ENCODE measurements at regions not wholly inside any gene's neighbourhood (a gene's known extent, or its start where the extent isn't known, plus 50 kb on each side); places are given as distances from the start of the nearest gene placed in this dataset.

DNA sequence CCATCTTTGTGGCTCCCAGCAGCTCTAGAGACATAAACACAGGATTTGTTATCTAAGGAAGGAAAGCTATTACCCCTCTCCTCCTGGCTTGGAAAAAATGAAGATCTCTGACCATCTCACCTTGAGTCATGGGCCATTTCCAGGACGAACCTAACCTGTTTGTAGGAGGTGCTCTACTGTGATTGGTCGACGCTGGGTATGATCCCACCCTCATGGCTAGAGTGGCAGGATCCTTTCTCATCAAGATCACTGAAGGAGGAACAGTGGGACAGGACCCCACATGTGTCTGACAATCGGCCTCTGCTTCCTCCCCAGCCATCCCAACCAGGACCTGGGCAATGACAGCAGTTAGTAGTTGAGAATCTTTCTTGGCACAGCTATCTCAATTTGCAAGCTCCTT lies 144.1 kb downstream of the EMX2 start:
- DNase-seq (ENCODE audit: low read depth, low spot score), result no peak
- CTCF ChIA-PET, result interaction anchor here (0.6 to 1.4 kb wide), 2 partner anchors 11 to 25 kb away, joined by 3 read pairs; no protein-coding TSS in a partner anchor
- FAIRE-seq, result no peak
- BruUV-seq (replicated peaks), result no TSS peak
- Histone ChIP-seq H3K9ac (replicated peaks; ENCODE audit: extremely low read depth, insufficient read depth, low read length) (no peak overlapping the region), H3K36me3 (ENCODE audit: control insufficient read depth in 2 of 2, extremely low read depth in 1 of 2, insufficient read depth in 2 of 2, low read length in 2 of 2) (no peaks in the 10 kb centered on the region), H3K4me2 (ENCODE audit: insufficient read depth, low read length) (no peak overlapping the region), H3K4me3 (replicated peaks in 1 of 3; ENCODE audit: insufficient read depth in 1 of 3, low read depth in 1 of 3, low read length in 3 of 3) (no peak overlapping the region), H2AFZ (ENCODE audit: low read depth, low read length) (no peak overlapping the region), H3K9me3 (replicated peaks; ENCODE audit: control insufficient read depth, insufficient read depth, low read length) (no peaks in the 10 kb centered on the region), H3K4me1 (ENCODE audit: control insufficient read depth, extremely low read depth, insufficient read depth, low read length) (no peaks in the 10 kb centered on the region), H4K20me1 (replicated peaks; ENCODE audit: control insufficient read depth, extremely low read depth, insufficient read depth, low read length) (no peaks in the 10 kb centered on the region), H3K79me2 (ENCODE audit: control insufficient read depth, insufficient read depth, low read length) (no peaks in the 10 kb centered on the region), H3K27ac (ENCODE audit: insufficient read depth, low read depth, low read length) (no peak overlapping the region), H3K27me3 (ENCODE audit: control insufficient read depth in 2 of 2, insufficient read depth in 2 of 2, low read length in 2 of 2) (no peaks in the 10 kb centered on the region), H3K9me1 (replicated peaks; ENCODE audit: control insufficient read depth, extremely low read depth, insufficient read depth, low read length) (no peaks in the 10 kb centered on the region)
- intact Hi-C loops (cut with micrococcal nuclease), result no loop called here
- dilution Hi-C loops (cut with MboI; ENCODE audit: extremely low pct_ligation_motif_present, low sequenced_read_pairs), result no loop called here
- POLR2A ChIA-PET, result no interaction called here
- TF ChIP-seq GATA2 (IDR thresholded peaks at IDR 0.05; ENCODE audit: insufficient read depth, insufficient read length, low read depth, low read length) (no peak), POLR2AphosphoS5 (IDR thresholded peaks at IDR 0.05; ENCODE audit: insufficient read depth, low read depth, low read length) (no peak), FOS (IDR thresholded peaks at IDR 0.05; ENCODE audit: borderline replicate concordance, insufficient read depth, low read length) (no peak), POLR2A (IDR thresholded peaks at IDR 0.05; ENCODE audit: low read depth, low read length) (no peak), JUN (IDR thresholded peaks at IDR 0.05; ENCODE audit: borderline replicate concordance, insufficient read depth, insufficient read length, low read depth) (no peak), EZH2 (IDR thresholded peaks at IDR 0.05; ENCODE audit: borderline replicate concordance, low read depth, low read length, severe bottlenecking) (no peak), MYC (IDR thresholded peaks at IDR 0.05; ENCODE audit: low read depth, low read length) (no peak), MAX (IDR thresholded peaks at IDR 0.05; ENCODE audit: insufficient read depth, insufficient read length) (no peak)
- TF ChIP-seq, protein P1, sequence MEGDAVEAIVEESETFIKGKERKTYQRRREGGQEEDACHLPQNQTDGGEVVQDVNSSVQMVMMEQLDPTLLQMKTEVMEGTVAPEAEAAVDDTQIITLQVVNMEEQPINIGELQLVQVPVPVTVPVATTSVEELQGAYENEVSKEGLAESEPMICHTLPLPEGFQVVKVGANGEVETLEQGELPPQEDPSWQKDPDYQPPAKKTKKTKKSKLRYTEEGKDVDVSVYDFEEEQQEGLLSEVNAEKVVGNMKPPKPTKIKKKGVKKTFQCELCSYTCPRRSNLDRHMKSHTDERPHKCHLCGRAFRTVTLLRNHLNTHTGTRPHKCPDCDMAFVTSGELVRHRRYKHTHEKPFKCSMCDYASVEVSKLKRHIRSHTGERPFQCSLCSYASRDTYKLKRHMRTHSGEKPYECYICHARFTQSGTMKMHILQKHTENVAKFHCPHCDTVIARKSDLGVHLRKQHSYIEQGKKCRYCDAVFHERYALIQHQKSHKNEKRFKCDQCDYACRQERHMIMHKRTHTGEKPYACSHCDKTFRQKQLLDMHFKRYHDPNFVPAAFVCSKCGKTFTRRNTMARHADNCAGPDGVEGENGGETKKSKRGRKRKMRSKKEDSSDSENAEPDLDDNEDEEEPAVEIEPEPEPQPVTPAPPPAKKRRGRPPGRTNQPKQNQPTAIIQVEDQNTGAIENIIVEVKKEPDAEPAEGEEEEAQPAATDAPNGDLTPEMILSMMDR (IDR thresholded peaks at IDR 0.05; ENCODE audit: extremely low read depth in 1 of 2, insufficient read depth in 1 of 2, low read depth in 1 of 2, low read length in 2 of 2), result no peak

Measured in endothelial cell of umbilical vein (primary cell).